ENCODE measurements at regions not wholly inside any gene's neighbourhood (a gene's known extent, or its start where the extent isn't known, plus 50 kb on each side); places are given as distances from the start of the nearest gene placed in this dataset.

DNA sequence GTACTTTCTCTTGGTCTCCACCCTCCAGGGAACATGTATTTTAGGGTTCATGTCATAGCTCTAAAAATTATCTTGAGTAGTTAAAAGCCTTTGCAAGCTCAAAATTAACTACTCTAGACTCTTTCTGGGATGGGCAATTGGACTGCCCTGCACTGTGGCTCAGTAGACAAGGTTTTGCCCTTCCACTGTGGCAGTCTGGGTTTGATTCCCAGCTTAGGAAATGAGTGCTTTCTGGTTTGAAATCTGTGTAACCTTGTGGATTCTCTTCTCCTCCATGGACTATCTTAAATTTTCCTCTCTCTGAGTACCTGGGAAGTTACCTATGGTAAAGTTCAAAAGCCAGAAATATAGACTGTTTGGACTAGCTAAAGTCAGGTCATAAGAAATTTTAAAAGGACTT, 94.6 kb upstream of the UST start:
- ATAC-seq: no peak
- no peak overlapping the region for H3K4me2 ChIP-seq (ENCODE audit: low read length)
- RAD21 ChIA-PET (ENCODE audit: low non-redundant PET in 1 of 2, low total read pairs in 2 of 2, uncharacterized antibody in 2 of 2, unreplicated experiment in 2 of 2): no interaction called here
- no peak overlapping the region for H2AFZ ChIP-seq (ENCODE audit: low read depth, low read length, poor library complexity, severe bottlenecking)
- no peaks in the 10 kb centered on the region for H3K9me2 ChIP-seq (ENCODE audit: insufficient read depth)
- H3K27ac ChIP-seq (ENCODE audit: low read depth, low read length): no peak overlapping the region
- POLR2A ChIA-PET: no interaction called here
- CTCF ChIA-PET: no interaction called here
- BruUV-seq (replicated peaks): no TSS peak
- no peak for DNase-seq (ENCODE audit: low read depth, low spot score)
- TF ChIP-seq, protein P1, sequence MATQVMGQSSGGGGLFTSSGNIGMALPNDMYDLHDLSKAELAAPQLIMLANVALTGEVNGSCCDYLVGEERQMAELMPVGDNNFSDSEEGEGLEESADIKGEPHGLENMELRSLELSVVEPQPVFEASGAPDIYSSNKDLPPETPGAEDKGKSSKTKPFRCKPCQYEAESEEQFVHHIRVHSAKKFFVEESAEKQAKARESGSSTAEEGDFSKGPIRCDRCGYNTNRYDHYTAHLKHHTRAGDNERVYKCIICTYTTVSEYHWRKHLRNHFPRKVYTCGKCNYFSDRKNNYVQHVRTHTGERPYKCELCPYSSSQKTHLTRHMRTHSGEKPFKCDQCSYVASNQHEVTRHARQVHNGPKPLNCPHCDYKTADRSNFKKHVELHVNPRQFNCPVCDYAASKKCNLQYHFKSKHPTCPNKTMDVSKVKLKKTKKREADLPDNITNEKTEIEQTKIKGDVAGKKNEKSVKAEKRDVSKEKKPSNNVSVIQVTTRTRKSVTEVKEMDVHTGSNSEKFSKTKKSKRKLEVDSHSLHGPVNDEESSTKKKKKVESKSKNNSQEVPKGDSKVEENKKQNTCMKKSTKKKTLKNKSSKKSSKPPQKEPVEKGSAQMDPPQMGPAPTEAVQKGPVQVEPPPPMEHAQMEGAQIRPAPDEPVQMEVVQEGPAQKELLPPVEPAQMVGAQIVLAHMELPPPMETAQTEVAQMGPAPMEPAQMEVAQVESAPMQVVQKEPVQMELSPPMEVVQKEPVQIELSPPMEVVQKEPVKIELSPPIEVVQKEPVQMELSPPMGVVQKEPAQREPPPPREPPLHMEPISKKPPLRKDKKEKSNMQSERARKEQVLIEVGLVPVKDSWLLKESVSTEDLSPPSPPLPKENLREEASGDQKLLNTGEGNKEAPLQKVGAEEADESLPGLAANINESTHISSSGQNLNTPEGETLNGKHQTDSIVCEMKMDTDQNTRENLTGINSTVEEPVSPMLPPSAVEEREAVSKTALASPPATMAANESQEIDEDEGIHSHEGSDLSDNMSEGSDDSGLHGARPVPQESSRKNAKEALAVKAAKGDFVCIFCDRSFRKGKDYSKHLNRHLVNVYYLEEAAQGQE (IDR thresholded peaks at IDR 0.05; ENCODE audit: low read depth): no peak
- TF ChIP-seq POLR2AphosphoS5 (IDR thresholded peaks at IDR 0.05; ENCODE audit: low read depth, low read length) (no peak), FOSL1 (IDR thresholded peaks at IDR 0.05; ENCODE audit: low read depth) (no peak), EGR1 (IDR thresholded peaks at IDR 0.05; ENCODE audit: low read depth) (no peak), CBX3 (IDR thresholded peaks at IDR 0.05; ENCODE audit: low read depth) (no peak), EZH2 (IDR thresholded peaks at IDR 0.05) (no peak), CTCF (IDR thresholded peaks at IDR 0.05 in 2 of 3, conservative IDR thresholded peaks at IDR 0.05 in 1 of 3; ENCODE audit: borderline replicate concordance in 1 of 3, insufficient read depth in 1 of 3, low read depth in 2 of 3, low read length in 2 of 3) (no peak), SIN3A (IDR thresholded peaks at IDR 0.05; ENCODE audit: low read depth) (no peak), TCF7L2 (IDR thresholded peaks at IDR 0.05; ENCODE audit: borderline replicate concordance, extremely low read depth, insufficient read depth, insufficient read length) (no peak), SP1 (IDR thresholded peaks at IDR 0.05; ENCODE audit: low read depth) (no peak), YY1 (IDR thresholded peaks at IDR 0.05; ENCODE audit: extremely low read depth, insufficient replicate concordance, low read depth, low read length) (no peak), JUND (IDR thresholded peaks at IDR 0.05) (no peak), CEBPB (IDR thresholded peaks at IDR 0.05; ENCODE audit: low read depth) (no peak), SRF (IDR thresholded peaks at IDR 0.05; ENCODE audit: low read depth) (no peak)
- TF ChIP-seq, protein P2, sequence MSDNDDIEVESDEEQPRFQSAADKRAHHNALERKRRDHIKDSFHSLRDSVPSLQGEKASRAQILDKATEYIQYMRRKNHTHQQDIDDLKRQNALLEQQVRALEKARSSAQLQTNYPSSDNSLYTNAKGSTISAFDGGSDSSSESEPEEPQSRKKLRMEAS (IDR thresholded peaks at IDR 0.05): no peak
- TF ChIP-seq, protein P3, sequence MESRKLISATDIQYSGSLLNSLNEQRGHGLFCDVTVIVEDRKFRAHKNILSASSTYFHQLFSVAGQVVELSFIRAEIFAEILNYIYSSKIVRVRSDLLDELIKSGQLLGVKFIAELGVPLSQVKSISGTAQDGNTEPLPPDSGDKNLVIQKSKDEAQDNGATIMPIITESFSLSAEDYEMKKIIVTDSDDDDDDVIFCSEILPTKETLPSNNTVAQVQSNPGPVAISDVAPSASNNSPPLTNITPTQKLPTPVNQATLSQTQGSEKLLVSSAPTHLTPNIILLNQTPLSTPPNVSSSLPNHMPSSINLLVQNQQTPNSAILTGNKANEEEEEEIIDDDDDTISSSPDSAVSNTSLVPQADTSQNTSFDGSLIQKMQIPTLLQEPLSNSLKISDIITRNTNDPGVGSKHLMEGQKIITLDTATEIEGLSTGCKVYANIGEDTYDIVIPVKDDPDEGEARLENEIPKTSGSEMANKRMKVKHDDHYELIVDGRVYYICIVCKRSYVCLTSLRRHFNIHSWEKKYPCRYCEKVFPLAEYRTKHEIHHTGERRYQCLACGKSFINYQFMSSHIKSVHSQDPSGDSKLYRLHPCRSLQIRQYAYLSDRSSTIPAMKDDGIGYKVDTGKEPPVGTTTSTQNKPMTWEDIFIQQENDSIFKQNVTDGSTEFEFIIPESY (IDR thresholded peaks at IDR 0.05; ENCODE audit: extremely low read depth, insufficient replicate concordance, low read length): no peak
- no peaks in the 10 kb centered on the region for H3K27me3 ChIP-seq (ENCODE audit: insufficient read depth, low read length)
- no peaks in the 10 kb centered on the region for H4K20me1 ChIP-seq (ENCODE audit: insufficient read depth)
- H3K4me3 ChIP-seq (replicated peaks in 1 of 2; ENCODE audit: low read depth in 1 of 2, low read length in 2 of 2): no peak overlapping the region
- intact Hi-C loops (cut with micrococcal nuclease): no loop called here
- 0 out of 4 replicates have a peak, but pooled peaks cover 0 to 3% of the 10 kb centered on the region in 2 experiments for H3K9me3 ChIP-seq (ENCODE audit: control insufficient read depth in 1 of 2, insufficient read depth in 1 of 2, low read depth in 1 of 2, low read length in 2 of 2)
- no peak overlapping the region for H3K9ac ChIP-seq (ENCODE audit: low read length)
- no peaks in the 10 kb centered on the region for H3K4me1 ChIP-seq (ENCODE audit: control insufficient read depth in 1 of 2, insufficient read depth in 2 of 2, low read length in 2 of 2)
- no peaks in the 10 kb centered on the region for H3K79me2 ChIP-seq (ENCODE audit: insufficient read depth, low read length)
- H3K36me3 ChIP-seq (ENCODE audit: control insufficient read depth in 1 of 2, insufficient read depth in 2 of 2, low read length in 2 of 2): no peaks in the 10 kb centered on the region
